GM12872 (cell line): ENCODE measurements at regions not wholly inside any gene's neighbourhood (a gene's known extent, or its start where the extent isn't known, plus 50 kb on each side); places are given as distances from the start of the nearest gene placed in this dataset.

Experiments
- CTCF ChIP-seq: IDR thresholded peaks from 3 replicates; pipeline ENCODE4 v1.5.1; 2011; ENCODE audit warnings: low read depth, mild to moderate bottlenecking, low read length, moderate library complexity; ENCODE audit not compliant: insufficient read depth

DNA sequence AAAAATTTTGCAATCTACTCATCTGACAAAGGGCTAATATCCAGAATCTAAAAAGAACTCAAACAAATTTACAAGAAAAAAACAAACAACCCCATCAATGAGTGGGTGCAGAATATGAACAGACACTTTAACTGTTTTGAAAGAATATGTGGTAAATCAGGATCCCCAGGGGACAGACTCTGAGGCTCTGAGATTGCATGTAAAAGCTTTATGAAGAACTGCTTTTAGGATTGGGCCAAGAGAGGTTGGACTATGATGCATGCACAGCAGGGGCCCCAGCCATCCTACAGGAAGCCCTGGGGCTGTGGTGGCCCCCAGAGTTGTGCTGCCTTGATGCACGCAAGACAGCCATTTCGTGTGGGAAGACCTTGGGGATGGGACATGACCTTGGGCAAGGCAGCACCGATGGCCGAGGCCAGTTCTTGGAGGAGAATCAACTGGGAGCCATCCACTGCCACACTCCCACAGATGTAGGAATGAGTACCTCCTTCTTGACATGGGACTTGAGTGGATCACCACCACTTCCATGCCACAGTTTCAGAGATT is 298.1 kb upstream of the THBS1 start:
- TF ChIP-seq CTCF, result no peak

DNA sequence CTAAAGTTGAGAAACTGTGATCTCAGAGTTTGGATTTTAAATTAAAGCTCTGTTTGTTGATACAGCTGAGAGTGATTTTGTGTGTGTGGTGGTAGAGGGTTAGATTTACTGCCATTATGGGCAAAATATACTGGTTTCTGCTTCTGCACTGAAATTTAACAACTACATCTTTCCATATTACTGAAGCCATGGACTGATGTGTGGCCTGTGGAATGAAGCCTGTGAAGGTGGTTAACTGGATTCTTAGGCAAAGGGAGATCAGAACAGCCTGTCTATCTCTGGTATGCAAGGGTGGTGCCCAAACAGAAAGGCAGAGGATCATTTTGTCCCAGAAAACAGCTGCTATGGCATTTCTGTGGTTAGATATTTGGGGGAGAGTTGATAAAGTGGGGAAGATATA is 297.3 kb upstream of the THBS1 start:
- no peak for TF ChIP-seq CTCF

DNA sequence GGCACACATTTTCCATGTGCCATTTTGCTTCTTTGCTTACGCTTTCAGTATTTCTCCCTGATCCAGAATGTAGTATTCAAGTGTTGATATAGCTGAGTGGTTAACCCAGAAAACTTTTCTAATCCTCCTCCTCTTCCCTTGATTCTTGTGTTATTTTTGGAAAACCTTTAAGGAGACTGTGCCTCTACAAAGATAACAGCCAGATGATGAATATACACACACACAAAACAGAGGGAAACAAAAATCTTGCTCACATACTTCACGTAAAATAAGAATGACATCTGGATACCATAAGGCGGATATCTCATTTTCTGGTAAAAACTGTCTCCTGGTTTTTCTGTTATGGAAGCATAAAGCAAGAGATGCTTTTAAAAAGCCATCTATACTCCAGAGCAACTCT is 295.8 kb upstream of the THBS1 start:
- TF ChIP-seq CTCF, result no peak

DNA sequence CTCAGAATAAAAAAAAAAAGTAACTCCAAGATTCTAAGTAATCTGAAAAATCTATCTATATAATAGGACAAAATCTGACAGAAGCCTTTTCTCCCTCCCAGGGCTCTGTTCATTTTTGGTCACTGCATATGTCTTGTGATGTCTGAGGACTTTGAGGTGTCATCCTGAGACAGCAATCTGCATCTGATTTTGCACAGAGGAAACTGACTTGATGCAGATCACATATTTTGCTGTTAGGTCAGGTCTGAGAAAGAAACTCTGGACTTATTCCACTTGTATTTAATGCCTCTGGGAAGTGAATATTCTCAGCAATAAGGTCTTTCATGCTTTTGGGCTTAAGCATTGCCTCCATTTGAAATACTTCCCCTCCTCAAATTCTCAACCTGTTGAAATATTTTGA is 295.2 kb upstream of the THBS1 start:
- TF ChIP-seq CTCF, result no peak

DNA sequence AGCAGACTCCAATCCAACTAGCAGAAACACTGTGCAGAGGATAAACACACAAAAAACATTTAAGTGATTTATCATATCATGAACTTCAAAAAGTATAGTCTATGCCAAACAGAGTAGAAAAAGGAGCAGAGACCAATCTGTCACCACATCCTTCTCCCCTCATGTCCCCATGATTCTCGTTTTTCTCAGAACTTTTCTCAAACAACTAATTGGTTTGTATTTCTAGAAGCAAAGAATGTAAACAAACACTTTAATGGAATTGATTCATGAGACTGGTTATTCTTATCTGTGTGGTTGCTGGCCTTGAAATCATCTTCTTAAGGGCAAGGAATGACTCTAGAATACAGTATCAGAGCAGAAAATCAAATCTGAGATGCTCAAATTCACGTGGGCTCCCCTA is 294.2 kb upstream of the THBS1 start:
- TF ChIP-seq CTCF, result no peak

DNA sequence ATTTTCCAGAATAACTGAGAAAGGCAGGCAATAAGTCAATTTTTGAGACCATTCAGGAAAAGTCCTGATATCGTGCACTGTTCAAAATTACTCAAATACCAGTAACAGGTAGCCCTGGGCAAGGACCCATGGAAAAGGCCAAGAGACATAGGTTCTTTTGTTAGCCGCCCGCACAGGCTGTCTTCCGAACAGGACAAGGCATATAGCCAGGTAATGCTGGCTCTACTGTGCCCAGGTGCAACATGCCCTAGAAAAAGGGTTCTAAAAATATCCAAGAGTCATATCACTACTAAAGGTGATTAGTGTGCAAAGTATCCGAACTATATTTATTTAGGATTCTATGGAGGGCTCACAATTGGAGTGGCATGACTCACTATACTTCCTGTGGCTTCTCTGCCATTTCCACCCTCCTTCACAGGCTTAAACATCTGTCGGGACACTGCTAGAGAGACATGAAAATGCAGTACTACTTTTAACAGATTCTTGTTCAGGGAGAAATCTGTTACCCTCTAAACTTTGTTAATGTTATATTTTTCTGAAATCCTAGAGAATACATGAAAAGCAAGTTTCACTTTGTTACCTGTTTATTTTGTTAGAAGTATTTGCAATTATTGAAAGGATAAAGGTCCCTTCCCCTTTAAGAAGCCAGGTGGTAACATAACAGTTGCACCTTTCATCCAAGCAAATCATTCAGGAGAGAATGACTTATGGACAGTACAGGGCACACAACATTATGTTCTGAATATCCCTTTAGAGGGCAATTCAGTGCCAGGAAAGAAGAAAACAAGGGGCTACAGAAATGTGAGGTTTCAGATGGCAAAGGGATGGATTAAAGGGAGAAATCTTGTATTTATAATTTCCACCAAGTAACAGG is 293.3 kb upstream of the THBS1 start:
- TF ChIP-seq CTCF, result no peak

GRCh38 chr15:39290711-39291435 is 290.0 kb upstream of the THBS1 start:
- TF ChIP-seq CTCF, result no peak
